ENCODE measurements at regions not wholly inside any gene's neighbourhood (a gene's known extent, or its start where the extent isn't known, plus 50 kb on each side); places are given as distances from the start of the nearest gene placed in this dataset.

DNA sequence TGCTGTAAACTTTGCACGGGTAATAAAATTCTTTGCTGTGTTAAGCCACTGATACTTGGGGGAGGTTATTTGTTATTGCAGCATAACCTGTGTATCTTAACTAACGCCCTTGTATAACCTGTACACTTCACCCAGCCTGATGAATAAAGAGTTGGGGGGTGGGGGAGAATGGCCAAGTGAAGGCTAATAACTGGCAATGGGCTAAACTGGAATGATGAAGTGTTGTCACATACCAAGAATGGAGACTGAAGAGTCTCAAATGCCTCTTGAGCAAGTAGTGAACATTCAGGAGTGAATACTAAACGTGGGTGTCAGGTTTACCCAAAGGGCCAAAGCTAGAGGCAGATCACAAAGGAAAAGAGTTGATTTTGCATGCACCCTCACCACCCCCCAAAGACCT lies 169.4 kb downstream of the C1orf94 start:
- TF ChIP-seq MZF1 (tag by site-specific recombination; IDR thresholded peaks at IDR 0.05; ENCODE audit: borderline replicate concordance) (no peak), ZNF513 (tag by site-specific recombination; IDR thresholded peaks at IDR 0.05) (no peak), ZSCAN23 (tag by site-specific recombination; IDR thresholded peaks at IDR 0.05) (no peak)
- CTCF ChIA-PET, result interaction anchor here (0.5 to 1.4 kb wide), 2 partner anchors 24 to 31 kb away, joined by 3 read pairs; no protein-coding TSS in a partner anchor

DNA sequence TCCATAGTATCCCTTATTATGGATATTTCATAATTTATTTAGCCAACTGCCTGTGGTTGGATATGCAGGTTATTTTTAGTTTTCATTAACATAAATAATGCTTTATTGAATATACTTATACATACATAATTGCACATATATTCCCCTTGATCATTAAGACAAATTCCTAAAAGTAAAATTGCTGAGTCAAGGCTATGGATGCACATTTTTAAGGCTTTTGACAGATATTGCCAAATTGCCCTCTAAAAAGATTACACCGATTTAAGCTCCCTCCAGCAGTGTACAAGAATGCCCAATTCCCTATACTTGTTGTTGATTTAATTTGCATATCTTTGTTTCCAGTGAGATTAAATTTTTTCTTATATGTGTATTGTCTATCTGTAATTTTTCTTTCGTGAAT lies 176.7 kb downstream of the C1orf94 start:
- H3K36me3 ChIP-seq (ENCODE audit: control insufficient read depth in 2 of 2, insufficient read depth in 1 of 2, low read length in 2 of 2), result no peaks in the 10 kb centered on the region
- no peaks in the 10 kb centered on the region for H3K9me3 ChIP-seq (ENCODE audit: control insufficient read depth, insufficient read depth, low read depth, low read length)
- H3K4me3 ChIP-seq (ENCODE audit: low read depth, low read length), result no peak overlapping the region
- H3K27ac ChIP-seq (ENCODE audit: extremely low read depth, low read depth, low read length), result no peak overlapping the region
- POLR2A ChIA-PET, result no interaction called here
- H3K4me1 ChIP-seq (ENCODE audit: control insufficient read depth, insufficient read depth, low read length), result no peaks in the 10 kb centered on the region
- TF ChIP-seq ZNF132 (tag by site-specific recombination; IDR thresholded peaks at IDR 0.05; ENCODE audit: borderline replicate concordance) (no peak), KLF7 (tag by site-specific recombination; IDR thresholded peaks at IDR 0.05; ENCODE audit: borderline replicate concordance) (no peak), WT1 (tag by site-specific recombination; IDR thresholded peaks at IDR 0.05) (no peak), ZNF112 (tag by site-specific recombination; IDR thresholded peaks at IDR 0.05) (no peak)
- TF ChIP-seq, protein P1, sequence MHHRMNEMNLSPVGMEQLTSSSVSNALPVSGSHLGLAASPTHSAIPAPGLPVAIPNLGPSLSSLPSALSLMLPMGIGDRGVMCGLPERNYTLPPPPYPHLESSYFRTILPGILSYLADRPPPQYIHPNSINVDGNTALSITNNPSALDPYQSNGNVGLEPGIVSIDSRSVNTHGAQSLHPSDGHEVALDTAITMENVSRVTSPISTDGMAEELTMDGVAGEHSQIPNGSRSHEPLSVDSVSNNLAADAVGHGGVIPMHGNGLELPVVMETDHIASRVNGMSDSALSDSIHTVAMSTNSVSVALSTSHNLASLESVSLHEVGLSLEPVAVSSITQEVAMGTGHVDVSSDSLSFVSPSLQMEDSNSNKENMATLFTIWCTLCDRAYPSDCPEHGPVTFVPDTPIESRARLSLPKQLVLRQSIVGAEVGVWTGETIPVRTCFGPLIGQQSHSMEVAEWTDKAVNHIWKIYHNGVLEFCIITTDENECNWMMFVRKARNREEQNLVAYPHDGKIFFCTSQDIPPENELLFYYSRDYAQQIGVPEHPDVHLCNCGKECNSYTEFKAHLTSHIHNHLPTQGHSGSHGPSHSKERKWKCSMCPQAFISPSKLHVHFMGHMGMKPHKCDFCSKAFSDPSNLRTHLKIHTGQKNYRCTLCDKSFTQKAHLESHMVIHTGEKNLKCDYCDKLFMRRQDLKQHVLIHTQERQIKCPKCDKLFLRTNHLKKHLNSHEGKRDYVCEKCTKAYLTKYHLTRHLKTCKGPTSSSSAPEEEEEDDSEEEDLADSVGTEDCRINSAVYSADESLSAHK (tag by site-specific recombination; IDR thresholded peaks at IDR 0.05), result no peak
- CTCF ChIA-PET, result no interaction called here

More for the DNA sequence above, 169.4 kb downstream of the C1orf94 start:
- H3K9me3 ChIP-seq (ENCODE audit: control insufficient read depth, insufficient read depth, low read depth, low read length), result no peaks in the 10 kb centered on the region
- H3K4me3 ChIP-seq (ENCODE audit: low read depth, low read length), result no peak overlapping the region
- no peaks in the 10 kb centered on the region for H3K4me1 ChIP-seq (ENCODE audit: control insufficient read depth, insufficient read depth, low read length)
- H3K27ac ChIP-seq (ENCODE audit: extremely low read depth, low read depth, low read length), result no peak overlapping the region
- POLR2A ChIA-PET, result no interaction called here
- no peaks in the 10 kb centered on the region for H3K36me3 ChIP-seq (ENCODE audit: control insufficient read depth in 2 of 2, insufficient read depth in 1 of 2, low read length in 2 of 2)

DNA sequence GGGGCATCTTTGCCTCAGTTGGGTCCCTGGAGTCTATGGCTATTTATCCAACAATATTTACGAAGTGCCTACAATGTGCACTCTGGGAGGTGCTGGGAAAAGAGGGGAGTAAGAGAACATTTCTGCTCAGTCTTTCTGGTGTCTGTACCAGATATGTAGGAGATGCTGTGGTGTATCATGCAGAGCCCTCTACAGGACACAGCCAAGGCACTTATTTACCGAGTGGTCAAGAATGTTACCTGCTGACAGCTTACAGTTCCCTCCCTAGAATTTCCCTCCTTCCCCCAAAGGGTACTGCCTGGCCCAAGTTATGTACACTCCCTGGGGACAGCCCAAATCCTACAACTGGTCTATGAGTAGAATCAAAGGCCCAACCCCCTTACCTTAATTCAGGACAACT lies 177.7 kb downstream of the C1orf94 start:
- no peak overlapping the region for H3K27ac ChIP-seq (ENCODE audit: extremely low read depth, low read depth, low read length)
- TF ChIP-seq TRIM28 (IDR thresholded peaks at IDR 0.05; ENCODE audit: borderline replicate concordance, low read length), result no peak
- no peak for TF ChIP-seq SALL2 (tag by site-specific recombination; IDR thresholded peaks at IDR 0.05; ENCODE audit: borderline replicate concordance)
- TF ChIP-seq ZNF366 (tag by site-specific recombination; conservative IDR thresholded peaks at IDR 0.05), result no peak
- TF ChIP-seq KLF1 (tag by site-specific recombination; IDR thresholded peaks at IDR 0.05), result no peak
- TF ChIP-seq KLF8 (tag by site-specific recombination; IDR thresholded peaks at IDR 0.05), result no peak
- no peak for TF ChIP-seq TCF7L2 (IDR thresholded peaks at IDR 0.05; ENCODE audit: borderline replicate concordance, low read depth, low read length)
- TF ChIP-seq GLIS1 (tag by site-specific recombination; IDR thresholded peaks at IDR 0.05), result no peak
- H3K36me3 ChIP-seq (ENCODE audit: control insufficient read depth in 2 of 2, insufficient read depth in 1 of 2, low read length in 2 of 2), result no peaks in the 10 kb centered on the region
- POLR2A ChIA-PET, result no interaction called here
- H3K9me3 ChIP-seq (ENCODE audit: control insufficient read depth, insufficient read depth, low read depth, low read length), result no peaks in the 10 kb centered on the region
- no peak overlapping the region for H3K4me3 ChIP-seq (ENCODE audit: low read depth, low read length)
- CTCF ChIA-PET, result no interaction called here
- no peaks in the 10 kb centered on the region for H3K4me1 ChIP-seq (ENCODE audit: control insufficient read depth, insufficient read depth, low read length)

DNA sequence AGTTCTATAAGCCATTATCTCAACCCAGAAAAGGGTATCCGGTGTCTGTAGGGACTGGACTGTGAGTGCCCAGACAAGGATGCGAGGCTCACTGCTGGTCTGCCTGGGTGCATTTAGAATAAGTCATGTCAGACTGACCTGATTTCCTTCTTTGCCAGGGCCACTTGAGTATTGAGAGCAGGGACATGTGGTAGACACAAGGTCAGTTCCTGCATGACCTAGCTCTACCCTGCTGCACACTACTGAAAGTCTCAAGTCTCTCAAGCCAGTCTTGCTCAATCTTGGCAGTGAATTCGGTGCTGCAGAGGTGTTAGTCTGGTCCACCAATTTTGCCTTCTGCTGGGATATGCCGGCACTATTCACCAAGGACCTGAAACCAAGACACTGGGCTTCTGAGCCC lies 180.1 kb downstream of the C1orf94 start:
- no peaks in the 10 kb centered on the region for H3K36me3 ChIP-seq (ENCODE audit: control insufficient read depth in 2 of 2, insufficient read depth in 1 of 2, low read length in 2 of 2)
- ChIA-PET CTCF (interaction anchor here (0.6 to 1.0 kb wide), 3 partner anchors 125 to 386 kb away, joined by 3 read pairs; no protein-coding TSS in a partner anchor), POLR2A (no interaction called here)
- H3K4me3 ChIP-seq (ENCODE audit: low read depth, low read length), result no peak overlapping the region
- no peaks in the 10 kb centered on the region for H3K9me3 ChIP-seq (ENCODE audit: control insufficient read depth, insufficient read depth, low read depth, low read length)
- no peak overlapping the region for H3K27ac ChIP-seq (ENCODE audit: extremely low read depth, low read depth, low read length)
- TF ChIP-seq ZBTB21 (tag by site-specific recombination; IDR thresholded peaks at IDR 0.05), result no peak
- TF ChIP-seq, protein P2, sequence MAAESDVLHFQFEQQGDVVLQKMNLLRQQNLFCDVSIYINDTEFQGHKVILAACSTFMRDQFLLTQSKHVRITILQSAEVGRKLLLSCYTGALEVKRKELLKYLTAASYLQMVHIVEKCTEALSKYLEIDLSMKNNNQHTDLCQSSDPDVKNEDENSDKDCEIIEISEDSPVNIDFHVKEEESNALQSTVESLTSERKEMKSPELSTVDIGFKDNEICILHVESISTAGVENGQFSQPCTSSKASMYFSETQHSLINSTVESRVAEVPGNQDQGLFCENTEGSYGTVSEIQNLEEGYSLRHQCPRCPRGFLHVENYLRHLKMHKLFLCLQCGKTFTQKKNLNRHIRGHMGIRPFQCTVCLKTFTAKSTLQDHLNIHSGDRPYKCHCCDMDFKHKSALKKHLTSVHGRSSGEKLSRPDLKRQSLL (tag by site-specific recombination; IDR thresholded peaks at IDR 0.05), result no peak
- no peak for TF ChIP-seq SCRT1 (tag by site-specific recombination; IDR thresholded peaks at IDR 0.05; ENCODE audit: borderline replicate concordance)
- TF ChIP-seq ZNF341 (tag by site-specific recombination; IDR thresholded peaks at IDR 0.05; ENCODE audit: low read depth), result no peak
- no peak for TF ChIP-seq ZFP41 (tag by site-specific recombination; IDR thresholded peaks at IDR 0.05; ENCODE audit: borderline replicate concordance)
- no peak for TF ChIP-seq MEIS1 (CRISPR knock-in tag; IDR thresholded peaks at IDR 0.05; ENCODE audit: borderline replicate concordance)
- TF ChIP-seq SETDB1 (IDR thresholded peaks at IDR 0.05; ENCODE audit: insufficient read length, low read length), result no peak
- TF ChIP-seq, protein P3, sequence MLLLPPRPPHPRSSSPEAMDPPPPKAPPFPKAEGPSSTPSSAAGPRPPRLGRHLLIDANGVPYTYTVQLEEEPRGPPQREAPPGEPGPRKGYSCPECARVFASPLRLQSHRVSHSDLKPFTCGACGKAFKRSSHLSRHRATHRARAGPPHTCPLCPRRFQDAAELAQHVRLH (tag by site-specific recombination; IDR thresholded peaks at IDR 0.05), result no peak
- H3K4me1 ChIP-seq (ENCODE audit: control insufficient read depth, insufficient read depth, low read length), result no peaks in the 10 kb centered on the region
